AG04450 (cell line): ENCODE measurements at regions not wholly inside any gene's neighbourhood (a gene's known extent, or its start where the extent isn't known, plus 50 kb on each side); places are given as distances from the start of the nearest gene placed in this dataset.
"Not testable (repeated sequence)": the region's sequence is repeated elsewhere in the genome, so short reads cannot be mapped to it uniquely, and the experiment has no call there.

ENCODE experiments used
- CTCF ChIA-PET: fragments of 300-600, 350-600 bp; formaldehyde crosslinking; extraction: SDS; loops from one replicate; lab custom pipeline; 2022; ENCODE audit warnings: antibody characterized with exemption, inconsistent platforms; lab: Charles Lee
- POLR2A ChIA-PET: fragments of 350-600 bp; formaldehyde crosslinking; extraction: SDS; loops from one replicate; lab custom pipeline; 2021; ENCODE audit warnings: antibody characterized with exemption, inconsistent platforms; lab: Yijun Ruan, JAX
- DNase-seq: peaks from one replicate; pipeline ENCODE4 v3.0.0-alpha.2; 2011; ENCODE audit warnings: low read depth, low spot score
- H3K27ac ChIP-seq: one replicate; pipeline ENCODE4 v1.5.1; 2012; ENCODE audit warnings: low read depth, low read length, control low read depth
- H3K27me3 ChIP-seq: one replicate; pipeline ENCODE4 v1.6.0; 2012; ENCODE audit warnings: low read length; ENCODE audit not compliant: control insufficient read depth, insufficient read depth
- H3K4me3 ChIP-seq: 2 replicates; pipeline ENCODE4 v1.5.1; 2011; ENCODE audit warnings: mild to moderate bottlenecking, low read depth, low read length, control low read depth
- H3K9me3 ChIP-seq: 2 replicates; pipeline ENCODE4 v1.5.1; 2012; ENCODE audit warnings: low read length; ENCODE audit not compliant: control insufficient read depth, insufficient read depth
- CTCF ChIP-seq: IDR thresholded peaks from 2 replicates; pipeline ENCODE4 v1.5.1; 2011; ENCODE audit warnings: low read depth, low read length, control low read depth, inconsistent platforms

GRCh38 chrX:101823236-101823635 is 108.6 kb downstream of the ZMAT1 start:
- Histone ChIP-seq H3K4me3 (no peak overlapping the region), H3K27me3 (no peaks in the 10 kb centered on the region), H3K9me3 (no peaks in the 10 kb centered on the region), H3K27ac (no peak overlapping the region)
- no peak for DNase-seq
- TF ChIP-seq CTCF: no peak
- CTCF ChIA-PET: no interaction called here
- POLR2A ChIA-PET: no interaction called here

- H3K27ac ChIP-seq, CTCF ChIA-PET, DNase-seq, POLR2A ChIA-PET, H3K9me3 ChIP-seq, H3K27me3 ChIP-seq, H3K4me3 ChIP-seq: not testable (repeated sequence)
Measured at GRCh38 chrX:101817739-101818138, 114.1 kb downstream of the ZMAT1 start.

- POLR2A ChIA-PET: no interaction called here
Measured at GRCh38 chrX:101813200-101813599, 118.6 kb downstream of the ZMAT1 start.

GRCh38 chrX:101803451-101803850 is 128.4 kb downstream of the ZMAT1 start:
- H3K27ac ChIP-seq: no peak overlapping the region
- ChIA-PET CTCF (interaction anchor here (1.0 kb wide), 1 partner anchor 208 kb away, joined by 4 read pairs; no protein-coding TSS in a partner anchor), POLR2A (no interaction called here)
- no peak overlapping the region for H3K4me3 ChIP-seq
- no peaks in the 10 kb centered on the region for H3K27me3 ChIP-seq
- no peaks in the 10 kb centered on the region for H3K9me3 ChIP-seq
- DNase-seq: no peak
- TF ChIP-seq CTCF: peak; percentile 46

More at GRCh38 chrX:101813200-101813599, 118.6 kb downstream of the ZMAT1 start:
- CTCF ChIA-PET: no interaction called here
- H3K27me3 ChIP-seq: no peaks in the 10 kb centered on the region
- H3K27ac ChIP-seq: no peak overlapping the region
- no peak overlapping the region for H3K4me3 ChIP-seq
- no peak for TF ChIP-seq CTCF
- no peaks in the 10 kb centered on the region; the same call in 1 of the 2 replicates for H3K9me3 ChIP-seq
- DNase-seq: no peak

GRCh38 chrX:101799387-101799786 is 132.4 kb downstream of the ZMAT1 start:
- no peaks in the 10 kb centered on the region for H3K27me3 ChIP-seq
- H3K9me3 ChIP-seq: no peaks in the 10 kb centered on the region
- peak; percentile 47 for DNase-seq
- H3K27ac ChIP-seq: no peak overlapping the region
- peak overlapping the region; percentile 29; the same call in 1 of the 2 replicates for H3K4me3 ChIP-seq
- peak; percentile 54 for TF ChIP-seq CTCF
- POLR2A ChIA-PET: no interaction called here
- CTCF ChIA-PET: interaction anchor here (1.0 to 2.2 kb wide), 3 partner anchors 41 to 383 kb away, joined by 3 to 5 read pairs (median 4); no protein-coding TSS in a partner anchor
